ENCODE measurements at regions not wholly inside any gene's neighbourhood (a gene's known extent, or its start where the extent isn't known, plus 50 kb on each side); places are given as distances from the start of the nearest gene placed in this dataset.

GRCh38 chr2:2571301-2572150 is 240.5 kb upstream of the MYT1L start:
- no peak for DNase-seq
- in situ Hi-C loops (cut with MboI; ENCODE audit: low pct_unique_long_range_greater_than_20kb, low sequenced_read_pairs), result no loop called here

- no peak for DNase-seq
- in situ Hi-C loops (cut with MboI; ENCODE audit: low pct_unique_long_range_greater_than_20kb, low sequenced_read_pairs), result no loop called here
These were observed 239.8 kb upstream of the MYT1L start for GRCh38 chr2:2570871-2571270.

GRCh38 chr2:2570360-2570759 is 239.3 kb upstream of the MYT1L start:
- in situ Hi-C loops (cut with MboI; ENCODE audit: low pct_unique_long_range_greater_than_20kb, low sequenced_read_pairs), result no loop called here
- DNase-seq, result no peak

GRCh38 chr2:2569836-2570235 is 238.8 kb upstream of the MYT1L start:
- DNase-seq, result no peak
- in situ Hi-C loops (cut with MboI; ENCODE audit: low pct_unique_long_range_greater_than_20kb, low sequenced_read_pairs), result no loop called here

GRCh38 chr2:2569306-2569705 is 238.2 kb upstream of the MYT1L start:
- no peak for DNase-seq
- in situ Hi-C loops (cut with MboI; ENCODE audit: low pct_unique_long_range_greater_than_20kb, low sequenced_read_pairs), result no loop called here

- DNase-seq, result no peak
- in situ Hi-C loops (cut with MboI; ENCODE audit: low pct_unique_long_range_greater_than_20kb, low sequenced_read_pairs), result no loop called here
These were observed 237.3 kb upstream of the MYT1L start for GRCh38 chr2:2568411-2568810.

- no peak for DNase-seq
- in situ Hi-C loops (cut with MboI; ENCODE audit: low pct_unique_long_range_greater_than_20kb, low sequenced_read_pairs), result no loop called here
These were observed 236.7 kb upstream of the MYT1L start for GRCh38 chr2:2567776-2568175.

- in situ Hi-C loops (cut with MboI; ENCODE audit: low pct_unique_long_range_greater_than_20kb, low sequenced_read_pairs), result no loop called here
These were observed 235.6 kb upstream of the MYT1L start for GRCh38 chr2:2566396-2567323.

GRCh38 chr2:2565671-2566070 is 234.6 kb upstream of the MYT1L start:
- in situ Hi-C loops (cut with MboI; ENCODE audit: low pct_unique_long_range_greater_than_20kb, low sequenced_read_pairs), result no loop called here
- no peak for DNase-seq

More at GRCh38 chr2:2566396-2567323, 235.6 kb upstream of the MYT1L start:
- DNase-seq, result no peak

GRCh38 chr2:2564300-2565078 is 233.4 kb upstream of the MYT1L start:
- DNase-seq, result no peak
- in situ Hi-C loops (cut with MboI; ENCODE audit: low pct_unique_long_range_greater_than_20kb, low sequenced_read_pairs), result no loop called here

GRCh38 chr2:2563309-2563860 is 232.3 kb upstream of the MYT1L start:
- in situ Hi-C loops (cut with MboI; ENCODE audit: low pct_unique_long_range_greater_than_20kb, low sequenced_read_pairs), result no loop called here
- DNase-seq, result no peak

GRCh38 chr2:2562867-2563266 is 231.8 kb upstream of the MYT1L start:
- in situ Hi-C loops (cut with MboI; ENCODE audit: low pct_unique_long_range_greater_than_20kb, low sequenced_read_pairs), result no loop called here
- no peak for DNase-seq

GRCh38 chr2:2561346-2562095 is 230.4 kb upstream of the MYT1L start:
- in situ Hi-C loops (cut with MboI; ENCODE audit: low pct_unique_long_range_greater_than_20kb, low sequenced_read_pairs), result no loop called here
- no peak for DNase-seq

- in situ Hi-C loops (cut with MboI; ENCODE audit: low pct_unique_long_range_greater_than_20kb, low sequenced_read_pairs), result no loop called here
- DNase-seq, result no peak
These were observed 229.4 kb upstream of the MYT1L start for GRCh38 chr2:2560374-2561015.

- DNase-seq, result no peak
- in situ Hi-C loops (cut with MboI; ENCODE audit: low pct_unique_long_range_greater_than_20kb, low sequenced_read_pairs), result no loop called here
These were observed 227.4 kb upstream of the MYT1L start for GRCh38 chr2:2558476-2558875.

- DNase-seq, result no peak
- in situ Hi-C loops (cut with MboI; ENCODE audit: low pct_unique_long_range_greater_than_20kb, low sequenced_read_pairs), result no loop called here
These were observed 226.4 kb upstream of the MYT1L start for GRCh38 chr2:2557475-2557874.

- in situ Hi-C loops (cut with MboI; ENCODE audit: low pct_unique_long_range_greater_than_20kb, low sequenced_read_pairs), result no loop called here
- no peak for DNase-seq
These were observed 219.8 kb upstream of the MYT1L start for GRCh38 chr2:2550856-2551255.

- no peak for DNase-seq
- in situ Hi-C loops (cut with MboI; ENCODE audit: low pct_unique_long_range_greater_than_20kb, low sequenced_read_pairs), result no loop called here
These were observed 216.8 kb upstream of the MYT1L start for GRCh38 chr2:2547911-2548310.
